Limb (tissue), 2 donors: ENCODE measurements at regions not wholly inside any gene's neighbourhood (a gene's known extent, or its start where the extent isn't known, plus 50 kb on each side); places are given as distances from the start of the nearest gene placed in this dataset.
"Not testable (repeated sequence)": the region's sequence is repeated elsewhere in the genome, so short reads cannot be mapped to it uniquely, and the experiment has no call there.

ENCODE experiments used
- DNase-seq, 2 donors: peaks; one replicate each; pipeline ENCODE4 v3.0.0-alpha.2; 2016; ENCODE audit errors: extremely low spot score in 2 of 2

DNA sequence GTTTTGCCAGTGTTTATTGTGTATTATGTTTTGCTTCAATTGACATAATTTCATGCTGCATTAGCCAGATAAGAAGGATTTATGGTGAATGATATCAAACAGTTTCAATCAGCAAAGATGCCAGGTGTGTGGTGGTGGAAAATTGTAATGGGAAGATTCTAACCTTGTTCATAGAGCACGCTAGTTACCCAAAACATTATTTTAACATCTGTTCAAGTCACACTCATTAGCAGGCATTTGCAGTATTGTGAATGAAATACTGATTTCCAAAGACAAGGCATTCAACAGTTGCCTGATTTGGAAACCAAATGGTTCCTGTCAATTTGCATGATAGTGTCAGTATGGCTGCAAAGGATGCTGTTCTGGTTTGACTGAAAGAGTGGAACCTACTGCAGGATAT lies 129.7 kb downstream of the EPC1 start:
- no peak for DNase-seq

DNA sequence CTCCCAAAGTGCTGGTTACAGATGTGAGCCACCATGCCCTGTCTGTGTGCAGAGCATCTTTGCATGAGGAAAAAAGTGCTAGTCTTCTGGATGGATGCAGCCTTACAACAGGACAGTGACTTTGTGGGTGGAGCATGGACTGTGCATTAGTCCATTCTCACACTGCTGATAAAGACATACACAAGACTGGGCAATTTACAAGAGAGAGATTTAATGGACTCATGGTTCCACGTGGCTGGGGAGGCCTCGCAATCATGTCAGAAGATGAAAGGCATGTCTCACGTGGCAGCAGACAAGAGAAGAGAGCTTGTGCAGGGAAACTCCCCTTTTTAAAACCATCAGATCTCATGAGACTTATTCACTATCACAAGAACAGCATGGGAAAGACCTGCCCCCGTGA lies 133.1 kb downstream of the EPC1 start:
- not testable (repeated sequence) for DNase-seq

DNA sequence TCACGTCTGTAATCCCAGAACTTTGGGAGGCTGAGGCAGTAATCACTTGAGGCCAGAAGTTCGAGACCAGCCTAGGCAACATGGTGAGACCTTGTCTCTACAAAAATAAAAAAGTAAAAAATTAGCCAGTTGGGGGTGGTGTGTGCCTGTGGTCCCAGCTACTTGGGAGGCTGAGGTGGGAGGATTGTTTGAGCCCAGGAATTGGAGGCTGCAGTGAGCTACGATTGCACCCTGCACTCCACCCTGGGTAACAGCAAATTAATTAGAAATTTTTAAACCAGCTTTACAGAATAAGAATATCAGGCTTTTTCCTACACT lies 136.0 kb downstream of the EPC1 start:
- no peak for DNase-seq

DNA sequence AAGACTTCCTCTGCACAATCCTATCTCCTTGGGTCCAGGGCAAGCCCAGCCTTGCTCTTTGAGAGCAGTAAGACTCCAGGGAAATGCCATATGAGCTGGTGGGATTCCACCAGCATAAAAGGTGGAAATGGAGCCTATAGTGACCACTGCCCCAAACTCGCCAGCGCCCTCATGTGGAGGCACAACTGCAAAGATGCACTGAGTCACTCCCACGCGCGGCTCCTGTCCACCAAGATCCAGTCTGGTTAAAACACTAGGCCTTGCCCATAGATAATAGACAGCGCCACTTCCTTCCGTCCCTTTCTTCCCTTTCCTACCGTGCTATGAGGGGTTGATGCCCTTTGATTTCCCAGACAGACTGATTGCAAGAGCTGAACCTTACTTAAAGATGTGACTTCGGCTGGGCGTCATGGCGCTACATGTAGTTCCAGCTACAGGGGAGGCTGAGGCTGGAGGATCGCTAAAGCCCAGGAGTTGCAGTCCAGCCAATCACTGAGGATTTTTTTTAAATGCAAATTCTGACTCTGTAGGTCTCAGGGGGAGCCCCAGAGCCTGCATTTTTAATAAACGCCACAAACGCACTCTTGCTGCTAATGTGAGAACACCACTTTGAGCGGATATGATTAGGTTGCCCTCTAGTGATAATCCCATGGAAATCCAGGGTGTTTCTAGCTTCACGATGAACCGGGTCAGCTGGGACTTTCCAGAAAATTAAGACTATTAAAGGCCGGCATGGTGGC lies 136.5 kb downstream of the EPC1 start:
- DNase-seq = no peak

DNA sequence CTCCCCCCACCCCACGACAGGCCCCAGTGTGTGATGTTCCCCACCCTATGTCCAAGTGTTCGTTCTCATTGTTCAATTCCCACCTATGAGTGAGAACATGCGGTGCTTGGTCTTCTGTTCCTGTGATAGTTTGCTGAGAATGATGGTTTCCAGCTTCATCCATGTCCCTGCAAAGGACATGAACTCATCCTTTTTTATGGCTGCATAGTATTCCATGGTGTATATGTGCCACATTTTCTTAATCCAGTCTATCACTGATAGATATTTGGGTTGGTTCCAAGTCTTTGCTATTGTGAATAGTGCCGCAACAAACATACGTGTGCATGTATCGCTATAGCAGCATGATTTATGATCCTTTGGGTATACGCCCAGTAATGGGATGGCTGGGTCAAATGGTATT lies 139.0 kb downstream of the EPC1 start:
- not testable (repeated sequence) for DNase-seq

DNA sequence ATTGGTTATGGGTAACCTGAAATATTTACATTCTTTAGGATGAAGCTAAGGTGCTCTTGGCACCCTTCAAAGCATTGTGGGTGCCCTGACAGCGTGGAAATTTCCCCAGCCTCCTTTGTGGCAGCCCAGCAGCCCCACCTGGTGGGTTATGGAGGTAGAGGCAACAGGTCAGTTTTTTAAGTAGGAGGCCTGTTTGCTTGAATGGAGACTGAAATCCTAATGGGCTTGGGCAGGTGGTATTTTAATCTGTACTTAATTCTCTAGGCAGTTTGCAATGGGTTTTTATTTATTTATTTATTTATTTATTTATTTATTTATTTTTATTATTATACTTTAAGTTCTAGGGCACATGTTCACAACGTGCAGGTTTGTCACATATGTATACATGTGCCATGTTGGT lies 139.4 kb downstream of the EPC1 start:
- DNase-seq = no peak

DNA sequence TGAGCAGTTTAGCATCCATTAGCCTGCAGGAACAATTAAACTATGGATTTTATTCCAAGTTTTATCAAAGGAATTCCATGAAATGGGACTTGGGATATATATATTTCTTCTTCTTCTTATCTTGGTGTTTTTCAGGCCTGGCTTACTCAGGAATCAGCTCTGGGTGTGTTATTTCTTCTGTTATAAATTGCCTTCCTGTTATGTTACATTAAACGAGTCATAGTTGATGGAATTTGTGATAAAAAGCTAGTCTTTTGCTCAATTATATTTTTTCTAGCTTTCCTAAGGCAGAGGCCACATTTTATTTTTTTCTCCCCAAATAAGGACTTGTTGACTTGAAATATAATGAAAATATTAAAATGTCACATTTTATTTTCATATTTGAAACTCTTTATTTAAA lies 141.3 kb downstream of the EPC1 start:
- DNase-seq = no peak

DNA sequence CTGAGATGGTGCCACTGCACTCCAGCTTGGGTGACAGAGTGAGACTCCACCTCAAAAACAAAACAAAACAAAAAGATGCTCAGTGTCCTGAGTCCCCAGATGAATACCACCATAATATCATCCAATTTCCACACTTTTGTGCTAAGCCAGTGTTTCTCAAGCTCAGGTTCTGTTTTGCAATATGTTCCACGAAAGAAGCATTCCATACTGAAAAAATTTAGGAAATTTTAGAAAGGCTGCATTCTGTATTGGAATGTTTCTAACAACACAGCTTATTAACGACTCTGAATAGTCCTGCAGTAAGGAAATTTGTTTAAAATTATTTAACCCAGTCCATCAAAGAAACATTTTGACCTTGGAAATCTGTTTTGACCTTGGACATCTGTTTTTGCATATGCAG lies 142.4 kb downstream of the EPC1 start:
- DNase-seq = no peak

DNA sequence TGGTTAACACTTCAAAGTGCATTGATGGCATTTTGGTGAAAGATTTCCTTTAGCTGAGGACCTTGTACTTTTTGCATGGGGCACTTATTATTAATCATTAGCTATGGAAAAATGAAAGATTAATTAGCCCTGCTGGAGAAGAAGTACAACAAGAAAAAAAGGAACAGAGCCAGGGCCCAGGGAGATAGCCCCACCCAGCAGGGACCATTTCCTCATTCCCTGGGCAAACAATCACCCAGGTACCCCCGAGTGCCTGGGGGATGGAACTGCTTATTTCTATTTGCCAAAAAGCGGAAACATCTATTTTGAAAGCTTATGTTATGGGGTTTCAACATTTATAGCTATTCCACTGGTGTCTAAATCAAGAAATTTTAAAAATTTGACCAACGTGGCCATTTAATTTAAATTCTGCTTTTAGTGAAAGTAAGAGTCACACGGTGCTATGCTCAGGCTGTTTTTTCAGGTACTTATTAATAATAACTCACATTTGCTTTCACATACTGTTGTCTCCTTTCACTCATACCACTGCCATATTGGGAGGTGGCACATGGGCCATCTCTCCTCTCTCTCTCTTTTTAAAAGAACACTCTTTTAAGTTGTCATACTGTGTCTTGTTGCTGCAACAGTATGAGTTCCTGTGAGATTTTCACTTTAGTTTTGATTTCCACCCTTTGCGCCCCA lies 143.6 kb upstream of the KIF5B start:
- no peak for DNase-seq

DNA sequence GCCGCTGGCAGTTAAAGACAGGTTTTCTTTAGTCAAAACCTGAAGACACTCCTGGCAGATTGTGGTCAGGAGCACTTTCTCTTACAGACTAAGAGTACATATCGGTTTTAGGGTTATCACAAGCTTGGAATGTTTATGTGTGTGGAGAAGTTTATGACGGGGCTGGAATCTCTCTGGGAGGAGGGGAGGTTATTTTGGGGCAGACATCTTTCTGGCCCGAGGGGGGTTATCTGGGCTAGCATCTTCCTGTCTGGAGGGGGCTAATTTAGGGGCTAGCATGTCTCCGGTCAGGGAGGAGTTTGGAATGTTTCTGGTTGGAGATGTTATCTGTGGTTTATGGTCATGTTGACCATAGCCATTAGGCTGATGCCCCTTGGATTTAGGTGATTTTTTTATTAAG lies 141.2 kb upstream of the KIF5B start:
- no peak for DNase-seq

DNA sequence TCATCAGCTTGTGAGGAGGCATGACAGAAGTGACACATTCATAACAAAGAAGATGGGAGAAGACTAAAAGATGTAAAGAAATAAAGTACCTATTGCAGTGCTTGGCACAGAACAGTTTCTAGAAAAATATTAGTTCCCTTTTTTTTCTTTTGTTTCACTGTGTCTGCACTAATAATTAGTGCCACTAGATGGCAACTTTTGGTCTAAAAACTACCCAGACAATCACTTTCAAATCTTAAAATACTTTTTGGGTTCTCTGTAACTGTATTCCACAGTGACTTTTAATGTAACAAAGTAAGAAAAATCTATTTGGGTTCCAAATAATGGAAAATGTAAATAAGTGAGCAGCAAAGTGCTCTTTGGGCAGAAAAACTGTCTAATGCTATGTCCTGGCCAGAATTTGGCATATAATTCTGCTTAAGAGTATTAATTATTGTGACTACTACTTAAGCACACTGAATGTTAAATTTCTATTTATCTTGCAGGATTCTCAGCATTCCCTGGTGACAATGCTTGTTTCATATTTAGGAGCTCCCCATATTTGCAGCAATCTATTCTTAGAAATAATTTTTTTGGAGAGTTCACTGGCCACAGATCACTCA lies 134.8 kb upstream of the KIF5B start:
- DNase-seq = peak in 1 of 2 donors; percentile 65

DNA sequence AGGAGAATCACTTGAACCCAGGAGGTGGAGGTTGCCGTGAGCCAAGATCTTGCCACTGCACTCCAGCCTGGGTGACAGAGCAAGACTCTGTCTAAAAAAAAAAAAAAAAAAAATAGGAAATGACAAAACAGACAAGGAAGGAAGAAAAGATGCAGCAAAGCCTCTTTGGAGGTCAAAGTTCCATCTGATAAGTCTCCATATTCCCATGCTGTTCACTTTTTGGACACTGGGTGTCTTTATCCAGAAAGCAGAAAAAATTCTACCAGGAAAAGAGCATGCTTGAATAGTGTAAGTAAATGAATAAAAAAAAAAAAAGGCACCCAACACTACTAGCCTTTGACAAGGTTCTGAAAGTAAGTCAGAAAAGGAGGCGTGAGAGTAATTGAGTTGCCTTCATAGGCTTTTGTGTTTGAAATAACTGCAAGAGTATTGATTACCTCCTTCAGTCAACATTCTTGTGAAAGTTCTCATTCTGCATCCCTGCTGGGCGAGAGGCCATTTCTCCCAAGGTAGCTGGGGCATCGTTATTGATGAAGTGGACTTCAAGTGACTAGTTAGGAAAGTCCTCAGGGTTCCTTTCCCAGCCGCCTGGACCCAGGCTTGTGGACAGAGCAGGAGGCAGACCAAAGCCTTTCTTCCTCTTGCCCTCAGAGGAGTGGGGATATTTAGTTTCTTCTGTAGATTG lies 133.3 kb upstream of the KIF5B start:
- DNase-seq = no peak

DNA sequence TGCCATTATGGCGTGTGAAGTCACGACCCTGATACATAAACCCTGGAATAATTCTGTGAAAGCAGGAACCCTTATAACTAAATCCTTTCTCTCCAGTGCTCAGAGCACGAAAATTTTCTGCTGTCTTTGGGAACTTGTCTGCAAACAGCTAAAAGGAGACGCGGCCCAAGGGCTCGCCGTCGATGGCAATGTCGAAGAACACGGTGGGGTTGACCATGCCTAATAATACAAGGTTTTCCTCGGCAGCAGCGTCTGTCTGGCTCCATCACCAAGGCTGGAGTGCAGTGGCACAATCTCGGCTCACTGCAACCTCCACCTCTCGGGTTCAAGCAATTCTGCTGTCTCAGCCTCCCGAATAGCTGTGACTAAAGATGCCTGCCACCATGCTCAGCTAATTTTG lies 132.4 kb upstream of the KIF5B start:
- DNase-seq = not testable (repeated sequence)

DNA sequence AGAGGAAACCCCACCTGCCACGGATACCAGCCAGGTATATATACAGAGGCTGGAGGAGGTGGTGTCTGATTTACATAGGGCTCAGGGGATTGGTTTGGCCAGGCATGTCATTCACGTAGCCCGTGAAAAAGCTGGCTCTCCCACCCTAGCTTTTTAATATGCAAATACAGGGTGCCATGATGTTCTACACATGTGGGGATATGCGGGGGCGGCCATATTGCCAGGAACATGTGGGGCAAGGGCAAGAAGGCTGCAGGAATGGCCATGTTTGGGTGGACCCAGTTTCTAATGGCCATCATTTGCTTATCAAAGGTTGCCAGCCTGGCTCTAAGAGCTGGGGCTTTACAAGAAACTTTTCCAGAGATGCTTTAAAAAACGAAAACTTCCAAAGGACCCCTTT lies 131.5 kb upstream of the KIF5B start:
- no peak for DNase-seq

DNA sequence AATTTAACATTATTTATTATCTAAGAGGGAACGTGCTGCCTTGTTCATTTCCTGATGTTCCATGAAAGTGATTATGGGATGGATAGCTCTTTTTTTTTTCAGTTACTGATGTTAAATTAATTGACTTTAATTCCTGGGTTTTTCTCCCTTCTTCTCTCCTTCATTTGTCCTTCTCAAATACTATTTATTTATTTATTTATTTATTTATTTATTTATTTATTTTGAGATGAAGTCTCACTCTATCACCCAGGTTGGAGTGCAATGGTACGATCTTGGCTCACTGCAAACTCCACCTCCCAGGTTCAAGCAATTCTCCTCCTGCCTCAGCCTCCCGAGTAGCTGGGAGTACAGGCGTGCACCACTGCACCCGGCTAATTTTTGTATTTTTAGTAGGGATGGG lies 127.4 kb upstream of the KIF5B start:
- not testable (repeated sequence) for DNase-seq

DNA sequence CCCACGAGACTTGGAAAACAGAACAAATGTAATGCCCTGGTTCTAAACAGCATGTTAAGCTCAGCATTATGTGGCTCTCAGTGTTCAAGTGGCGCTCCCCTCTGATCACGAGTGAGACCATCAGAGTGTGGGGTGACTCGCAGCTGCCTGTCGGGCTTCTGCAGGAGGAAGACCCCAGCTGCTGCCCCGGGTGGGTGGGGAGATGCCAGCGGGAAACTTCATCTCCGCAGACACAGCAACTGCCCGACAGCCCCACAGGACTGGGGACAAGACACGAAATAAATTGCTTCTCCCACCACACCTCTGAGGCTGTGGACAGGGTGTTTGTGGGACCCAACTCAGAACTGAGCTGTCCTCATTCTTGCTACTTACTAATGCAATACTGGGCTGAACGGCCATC lies 126.3 kb upstream of the KIF5B start:
- no peak for DNase-seq

DNA sequence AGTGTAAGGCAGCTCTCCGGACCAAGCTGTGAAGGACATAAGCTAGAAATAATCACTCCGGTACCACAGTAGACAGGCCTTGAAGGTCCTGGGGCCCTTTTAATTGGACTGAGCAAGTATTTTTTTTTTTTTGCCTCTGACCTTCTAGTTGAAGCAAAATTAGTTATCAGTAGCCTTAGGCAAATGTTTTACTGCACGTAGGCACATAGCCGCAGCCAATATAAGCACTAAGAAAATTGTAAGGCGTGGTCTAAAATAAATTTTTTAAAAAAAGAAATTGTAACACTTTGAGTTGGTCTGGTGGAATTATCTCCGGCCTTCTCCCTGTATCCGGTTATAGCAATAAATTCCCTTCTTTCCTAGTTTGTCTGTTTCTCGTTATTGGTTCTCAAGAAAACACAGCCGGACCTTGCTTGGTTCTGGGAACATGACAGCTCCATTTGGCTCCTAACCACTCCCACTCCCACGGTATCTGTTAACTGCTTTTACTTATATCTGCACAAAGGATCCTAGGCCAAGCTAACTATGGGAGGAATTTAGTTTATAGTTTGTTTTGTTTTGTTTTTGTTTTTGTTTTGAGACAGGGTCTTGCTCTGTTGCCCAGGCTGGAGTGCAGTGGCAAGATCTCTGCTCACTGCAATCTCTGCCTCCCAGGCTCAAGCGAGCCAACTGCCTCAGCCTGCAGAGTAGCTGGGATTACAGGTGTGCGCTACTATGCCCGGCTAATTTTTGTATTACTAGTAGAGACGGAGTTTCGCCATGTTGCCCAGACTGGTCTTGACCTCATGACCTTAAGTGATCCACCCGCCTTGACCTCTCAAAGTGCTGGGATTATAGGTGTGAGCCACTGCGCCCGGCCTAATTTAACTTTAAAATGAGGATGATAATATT lies 124.4 kb upstream of the KIF5B start:
- DNase-seq = no peak

DNA sequence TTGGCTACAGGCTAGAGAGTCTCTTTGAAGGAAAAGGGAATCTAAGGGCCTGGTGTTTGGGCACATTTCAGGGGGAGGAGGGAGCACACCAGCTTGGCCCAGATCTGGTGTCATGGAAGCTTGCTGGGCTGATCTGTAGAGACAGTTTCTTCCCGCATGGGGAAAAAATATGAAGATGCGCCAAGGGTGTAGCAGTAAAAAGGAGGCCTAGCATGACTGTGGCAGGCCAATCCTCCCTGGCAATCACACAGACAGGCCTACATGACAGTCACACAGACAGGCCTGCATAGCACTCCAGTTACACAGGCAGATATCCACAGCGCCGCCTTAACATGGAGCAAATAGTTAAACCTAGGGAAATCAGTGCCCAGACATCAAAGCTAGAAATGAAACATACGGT lies 123.6 kb upstream of the KIF5B start:
- DNase-seq = no peak

DNA sequence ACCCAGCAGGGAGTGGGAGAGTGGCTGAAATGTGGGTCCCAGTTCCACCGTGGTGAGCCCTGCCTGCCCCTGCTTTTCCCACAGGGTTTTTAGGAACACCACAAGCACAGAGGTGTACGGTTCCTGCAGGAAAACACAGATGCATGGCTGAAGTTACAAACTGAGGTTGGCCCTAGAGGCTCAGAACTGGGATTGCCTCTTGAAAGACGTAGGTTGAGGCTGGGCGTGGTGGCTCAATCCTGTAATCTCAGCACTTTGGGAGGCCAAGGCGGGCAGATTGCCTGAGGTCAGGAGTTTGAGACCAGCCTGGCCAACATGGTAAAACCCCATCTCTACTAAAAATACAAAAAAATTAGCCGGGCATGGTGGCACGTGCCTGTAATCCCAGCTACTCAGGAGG lies 121.4 kb upstream of the KIF5B start:
- DNase-seq = not testable (repeated sequence)

DNA sequence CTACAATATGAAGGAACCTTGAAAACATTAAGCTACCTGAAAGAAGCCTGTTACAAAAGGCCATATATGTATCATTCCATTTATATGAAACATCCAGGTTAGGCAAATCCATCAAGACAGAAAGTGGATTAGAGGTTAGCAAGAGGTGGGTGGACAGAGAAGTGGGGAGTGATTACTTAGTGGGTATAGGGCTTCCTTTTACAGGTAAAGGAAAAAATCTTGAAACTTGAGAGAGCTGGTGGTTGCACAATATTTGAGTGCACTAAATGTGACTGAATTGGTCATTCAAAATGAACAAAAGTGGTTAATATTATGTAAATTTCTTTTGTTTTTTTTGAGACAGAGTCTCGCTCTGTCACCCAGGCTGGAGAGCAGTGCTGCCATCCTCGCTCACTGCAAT lies 119.4 kb upstream of the KIF5B start:
- DNase-seq = no peak

DNA sequence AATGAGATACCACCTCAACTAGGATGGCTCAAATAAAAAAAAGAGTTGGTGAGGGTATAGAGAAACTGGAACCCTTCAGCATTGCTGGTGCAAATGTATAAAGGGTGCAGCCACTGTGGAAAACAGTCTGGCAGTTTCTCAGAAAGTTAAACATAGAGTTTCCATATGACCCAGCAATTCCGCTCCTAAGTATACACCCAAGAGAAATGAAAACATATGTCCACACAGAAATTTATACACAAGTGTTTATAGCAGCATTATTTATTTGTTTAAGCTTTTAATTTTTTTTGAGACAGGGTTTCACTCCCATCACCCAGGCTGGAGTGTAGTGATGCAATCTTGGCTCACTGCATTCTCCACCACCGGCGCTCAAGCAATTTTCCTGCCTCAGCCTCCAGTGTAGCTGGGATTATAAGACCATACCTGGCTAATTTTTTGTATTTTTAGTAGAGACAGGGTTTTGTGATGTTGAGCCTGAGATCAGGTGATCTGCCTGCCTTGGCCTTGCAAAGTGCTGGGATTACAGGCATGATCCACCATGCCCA lies 118.2 kb upstream of the KIF5B start:
- no peak for DNase-seq
